ENCODE measurements at regions not wholly inside any gene's neighbourhood (a gene's known extent, or its start where the extent isn't known, plus 50 kb on each side); places are given as distances from the start of the nearest gene placed in this dataset.

- DNase-seq (ENCODE audit: low read depth): no peak
- no peak overlapping the region for H3K4me3 ChIP-seq (ENCODE audit: low read depth, low read length)
- no peak for TF ChIP-seq CTCF (conservative IDR thresholded peaks at IDR 0.05; ENCODE audit: low read depth, low read length)
Observed at GRCh38 chr6:137647762-137648447, 153.7 kb upstream of the OLIG3 start.

GRCh38 chr6:137650720-137651119, 156.5 kb upstream of the OLIG3 start:
- no peak for TF ChIP-seq CTCF (conservative IDR thresholded peaks at IDR 0.05; ENCODE audit: low read depth, low read length)
- DNase-seq (ENCODE audit: low read depth): no peak
- H3K4me3 ChIP-seq (ENCODE audit: low read depth, low read length): no peak overlapping the region

GRCh38 chr6:137651178-137651577, 157.0 kb upstream of the OLIG3 start:
- no peak for DNase-seq (ENCODE audit: low read depth)
- H3K4me3 ChIP-seq (ENCODE audit: low read depth, low read length): no peak overlapping the region
- TF ChIP-seq CTCF (conservative IDR thresholded peaks at IDR 0.05; ENCODE audit: low read depth, low read length): no peak

- TF ChIP-seq CTCF (conservative IDR thresholded peaks at IDR 0.05; ENCODE audit: low read depth, low read length): no peak
- DNase-seq (ENCODE audit: low read depth): no peak
- no peak overlapping the region for H3K4me3 ChIP-seq (ENCODE audit: low read depth, low read length)
Observed at GRCh38 chr6:137651591-137652335, 157.6 kb upstream of the OLIG3 start.

- DNase-seq (ENCODE audit: low read depth): no peak
- TF ChIP-seq CTCF (conservative IDR thresholded peaks at IDR 0.05; ENCODE audit: low read depth, low read length): no peak
- H3K4me3 ChIP-seq (ENCODE audit: low read depth, low read length): no peak overlapping the region
Observed at GRCh38 chr6:137652961-137653705, 158.9 kb upstream of the OLIG3 start.

- no peak for DNase-seq (ENCODE audit: low read depth)
- H3K4me3 ChIP-seq (ENCODE audit: low read depth, low read length): no peak overlapping the region
Observed at GRCh38 chr6:137653706-137654059, 159.5 kb upstream of the OLIG3 start.

More at GRCh38 chr6:137653706-137654059, 159.5 kb upstream of the OLIG3 start:
- TF ChIP-seq CTCF (conservative IDR thresholded peaks at IDR 0.05; ENCODE audit: low read depth, low read length): no peak
